Retinal pigment epithelial cell (primary cell): ENCODE measurements at regions not wholly inside any gene's neighbourhood (a gene's known extent, or its start where the extent isn't known, plus 50 kb on each side); places are given as distances from the start of the nearest gene placed in this dataset.

Experiments
- DNase-seq: peaks from one replicate; pipeline ENCODE4 v3.0.0-alpha.2; 2010; ENCODE audit warnings: low read depth
- H3K4me3 ChIP-seq: 2 replicates; pipeline ENCODE4 v1.5.1; 2011; ENCODE audit warnings: mild to moderate bottlenecking, low read length, control low read depth, moderate library complexity
- CTCF ChIP-seq: conservative IDR thresholded peaks from 2 replicates; pipeline ENCODE4 v1.5.1; 2011; ENCODE audit warnings: low read depth, low read length, control low read depth, inconsistent platforms

- no peak for DNase-seq
- H3K4me3 ChIP-seq, result no peak overlapping the region
- no peak for TF ChIP-seq CTCF
These were observed 1002.0 kb downstream of the REEP3 start for GRCh38 chr10:64523065-64523759.

- no peak for DNase-seq
- H3K4me3 ChIP-seq, result no peak overlapping the region
- no peak for TF ChIP-seq CTCF
These were observed 1007.2 kb downstream of the REEP3 start for GRCh38 chr10:64528294-64529002.

- H3K4me3 ChIP-seq, result no peak overlapping the region
- TF ChIP-seq CTCF, result no peak
- no peak for DNase-seq
These were observed 1007.8 kb downstream of the REEP3 start for GRCh38 chr10:64529003-64529350.

- no peak overlapping the region for H3K4me3 ChIP-seq
- DNase-seq, result no peak
These were observed 1013.4 kb downstream of the REEP3 start for GRCh38 chr10:64534616-64535015.

GRCh38 chr10:64535131-64535867 lies 1014.1 kb downstream of the REEP3 start:
- no peak for TF ChIP-seq CTCF

More at GRCh38 chr10:64534616-64535015, 1013.4 kb downstream of the REEP3 start:
- no peak for TF ChIP-seq CTCF

GRCh38 chr10:64537112-64537511 lies 1015.9 kb downstream of the REEP3 start:
- DNase-seq, result no peak
- no peak overlapping the region for H3K4me3 ChIP-seq
- no peak for TF ChIP-seq CTCF

More at GRCh38 chr10:64535131-64535867, 1014.1 kb downstream of the REEP3 start:
- no peak overlapping the region for H3K4me3 ChIP-seq
- no peak for DNase-seq

GRCh38 chr10:64537928-64538327 lies 1016.7 kb downstream of the REEP3 start:
- no peak for TF ChIP-seq CTCF
- DNase-seq, result no peak
- no peak overlapping the region for H3K4me3 ChIP-seq
